H1 (cell line): ENCODE measurements at regions not wholly inside any gene's neighbourhood (a gene's known extent, or its start where the extent isn't known, plus 50 kb on each side); places are given as distances from the start of the nearest gene placed in this dataset.

ENCODE experiments used
- CTCF ChIA-PET: fragments of 300-600 bp; sonication (Branson Sonifier 250); formaldehyde crosslinking; loops from one replicate; lab custom pipeline; 2021; ENCODE audit not compliant: partially characterized antibody; lab: Charles Lee
- POLR2A ChIA-PET: fragments of 300-600 bp; sonication (Branson Sonifier 250); formaldehyde crosslinking; loops from one replicate; lab custom pipeline; 2021; ENCODE audit warnings: inconsistent platforms; ENCODE audit not compliant: partially characterized antibody; lab: Charles Lee
- DNase-seq, 2 experiments: peaks; one replicate each; pipeline versions ENCODE4 v3.0.0 to v3.0.0-alpha.2; 2010 to 2022; ENCODE audit warnings: low spot score in 2 of 2, low read depth in 1 of 2, mixed read lengths in 1 of 2
- FAIRE-seq: peaks from 2 replicates; lab custom pipeline; 2011; peaks lifted over from hg19 to GRCh38; lab: Jason Lieb, UNC
- H2AFZ ChIP-seq: 2 replicates; pipeline ENCODE4 v1.8.1; 2012; ENCODE audit warnings: low read length, inconsistent platforms
- H2AK5ac ChIP-seq: 2 replicates; pipeline ENCODE4 v1.6.1; 2013; ENCODE audit warnings: low read depth, low read length
- H2BK120ac ChIP-seq: replicated peaks from 2 replicates; pipeline ENCODE3; 2013; ENCODE audit warnings: low read depth, low read length, inconsistent platforms
- H2BK12ac ChIP-seq: 2 replicates; pipeline ENCODE4 v1.6.1; 2013; ENCODE audit warnings: low read depth, low read length
- H2BK15ac ChIP-seq: 2 replicates; pipeline ENCODE4 v1.6.1; 2013; ENCODE audit warnings: low read length
- H2BK20ac ChIP-seq: 2 replicates; pipeline ENCODE4 v1.6.1; 2013; ENCODE audit warnings: low read length
- H2BK5ac ChIP-seq: 2 replicates; pipeline ENCODE4 v1.6.1; 2013; ENCODE audit warnings: low read depth, low read length
- H3K14ac ChIP-seq: 2 replicates; pipeline ENCODE4 v1.6.1; 2013; ENCODE audit warnings: inconsistent platforms; ENCODE audit not compliant: insufficient read length
- H3K18ac ChIP-seq: 2 replicates; pipeline ENCODE4 v1.6.1; 2013; ENCODE audit warnings: low read length; ENCODE audit errors: extremely low read depth
- H3K23ac ChIP-seq: 2 replicates; pipeline ENCODE4 v1.6.1; 2013; ENCODE audit warnings: inconsistent platforms; ENCODE audit not compliant: insufficient read length
- H3K23me2 ChIP-seq: 2 replicates; pipeline ENCODE4 v1.6.1; 2013; ENCODE audit warnings: low read depth, low read length
- H3K27ac ChIP-seq: 2 replicates; pipeline ENCODE4 v1.6.1; 2011; ENCODE audit warnings: low read depth, low read length, inconsistent platforms
- H3K27me3 ChIP-seq, 4 experiments: replicated peaks in 1 of 4; 1 replicate in 1 of 4; 2 replicates in 3 of 4; pipeline versions ENCODE4 v1.6.1 to v1.8.1; 2011 to 2013; ENCODE audit warnings: low read length in 3 of 4, mild to moderate bottlenecking in 3 of 4, inconsistent platforms in 2 of 4, mixed read lengths in 2 of 4, moderate library complexity in 1 of 4; ENCODE audit not compliant: control insufficient read depth in 3 of 4, insufficient read depth in 3 of 4; ENCODE audit errors: extremely low read depth in 1 of 4
- H3K36me3 ChIP-seq, 4 experiments: 2 replicates each; pipeline versions ENCODE4 v1.6.1 to v1.8.1; 2011 to 2013; ENCODE audit warnings: mild to moderate bottlenecking in 4 of 4, low read length in 3 of 4, moderate library complexity in 2 of 4, control low read depth in 1 of 4, inconsistent platforms in 1 of 4; ENCODE audit not compliant: insufficient read depth in 4 of 4, control insufficient read depth in 2 of 4
- H3K4ac ChIP-seq: replicated peaks from 2 replicates; pipeline ENCODE3; 2013; ENCODE audit warnings: low read length, low read depth, mixed read lengths, inconsistent platforms; ENCODE audit not compliant: insufficient read length
- H3K4me1 ChIP-seq, 4 experiments: replicated peaks in 1 of 4; 1 replicate in 1 of 4; 2 replicates in 3 of 4; pipeline versions ENCODE4 v1.6.1 to v1.8.1; 2011 to 2013; ENCODE audit warnings: low read length in 3 of 4, inconsistent platforms in 2 of 4, mixed read lengths in 1 of 4; ENCODE audit not compliant: insufficient read depth in 4 of 4, control insufficient read depth in 3 of 4
- H3K4me2 ChIP-seq, 2 experiments: 2 replicates each; pipeline versions ENCODE4 v1.6.1 to v1.8.1; 2011 to 2013; ENCODE audit warnings: low read depth in 2 of 2, low read length in 2 of 2, control low read depth in 1 of 2, inconsistent platforms in 1 of 2, mild to moderate bottlenecking in 1 of 2; ENCODE audit not compliant: insufficient read depth in 1 of 2
- H3K4me3 ChIP-seq, 4 experiments: fragments of 200-600, 300-600 bp in 1 of 4; sonication (generic), shearing (Covaris generic), sonication (Bioruptor Twin) in 1 of 4; 2 replicates each; pipeline versions ENCODE4 v1.5.1 to v1.8.1; 2011 to 2016; ENCODE audit warnings: low read length in 4 of 4, low read depth in 3 of 4, control low read depth in 2 of 4, inconsistent platforms in 2 of 4, mild to moderate bottlenecking in 2 of 4, mixed read lengths in 1 of 4, moderate library complexity in 1 of 4; ENCODE audit not compliant: insufficient read depth in 2 of 4; ENCODE audit errors: extremely low read depth in 1 of 4
- H3K56ac ChIP-seq: replicated peaks from 2 replicates; pipeline ENCODE3; 2013; ENCODE audit warnings: low read depth, mild to moderate bottlenecking, mixed read lengths, low read length, inconsistent platforms; ENCODE audit not compliant: insufficient read length
- H3K79me1 ChIP-seq: 2 replicates; pipeline ENCODE4 v1.6.1; 2013; ENCODE audit warnings: low read depth, low read length, control low read depth
- H3K79me2 ChIP-seq, 2 experiments: 2 replicates each; pipeline versions ENCODE4 v1.6.1 to v1.8.1; 2012 to 2013; ENCODE audit warnings: low read length in 2 of 2, mild to moderate bottlenecking in 2 of 2, inconsistent platforms in 1 of 2; ENCODE audit not compliant: insufficient read depth in 2 of 2, control insufficient read depth in 1 of 2
- H3K9ac ChIP-seq, 4 experiments: replicated peaks in 1 of 4; 1 replicate in 1 of 4; 2 replicates in 3 of 4; pipeline versions ENCODE4 v1.6.1 to v1.8.1; 2011 to 2013; ENCODE audit warnings: low read depth in 3 of 4, low read length in 3 of 4, control low read depth in 2 of 4, mild to moderate bottlenecking in 2 of 4, moderate library complexity in 2 of 4, inconsistent platforms in 1 of 4; ENCODE audit errors: extremely low read depth in 1 of 4
- H3K9me3 ChIP-seq, 2 experiments: 2 replicates each; pipeline versions ENCODE4 v1.6.1 to v1.8.1; 2012 to 2013; ENCODE audit warnings: mild to moderate bottlenecking in 2 of 2, moderate library complexity in 2 of 2, control low read depth in 1 of 2, inconsistent platforms in 1 of 2, low read depth in 1 of 2, low read length in 1 of 2, mixed read lengths in 1 of 2; ENCODE audit not compliant: insufficient read depth in 2 of 2
- H4K20me1 ChIP-seq, 2 experiments: replicated peaks in 1 of 2; 2 replicates each; pipeline versions ENCODE3 to v1.8.1; 2011 to 2013; ENCODE audit warnings: inconsistent platforms in 2 of 2, low read length in 2 of 2, mild to moderate bottlenecking in 1 of 2; ENCODE audit not compliant: insufficient read depth in 2 of 2, control insufficient read depth in 1 of 2
- H4K5ac ChIP-seq: 2 replicates; pipeline ENCODE4 v1.6.1; 2013; ENCODE audit warnings: low read length, low read depth, mixed read lengths, inconsistent platforms; ENCODE audit not compliant: insufficient read length
- H4K8ac ChIP-seq: 2 replicates; pipeline ENCODE4 v1.8.0; 2013; ENCODE audit warnings: mild to moderate bottlenecking, moderate library complexity, low read length, inconsistent platforms; ENCODE audit not compliant: insufficient read depth; ENCODE audit errors: extremely low read depth
- H4K91ac ChIP-seq: replicated peaks from 2 replicates; pipeline ENCODE3; 2013; ENCODE audit warnings: low read length, mixed read lengths, inconsistent platforms; ENCODE audit not compliant: insufficient read length
- BACH1 ChIP-seq: IDR thresholded peaks from 2 replicates; pipeline ENCODE4 v1.6.1; 2012; ENCODE audit warnings: low read length, improper control_type of control experiment
- BRCA1 ChIP-seq: IDR thresholded peaks from 2 replicates; pipeline ENCODE4 v1.6.1; 2012; ENCODE audit warnings: low read depth, low read length, improper control_type of control experiment
- CEBPB ChIP-seq: IDR thresholded peaks from 2 replicates; pipeline ENCODE4 v1.6.1; 2012; ENCODE audit warnings: low read depth, low read length
- CHD2 ChIP-seq: IDR thresholded peaks from 2 replicates; pipeline ENCODE4 v1.6.1; 2012; ENCODE audit warnings: low read length, improper control_type of control experiment
- EGR1 ChIP-seq: IDR thresholded peaks from 2 replicates; pipeline ENCODE4 v1.6.1; 2011; ENCODE audit warnings: low read depth, low read length, borderline replicate concordance
- MAFK ChIP-seq: IDR thresholded peaks from 2 replicates; pipeline ENCODE4 v1.6.1; 2012; ENCODE audit warnings: low read depth, mild to moderate bottlenecking, improper control_type of control experiment, low read length
- PHF8 ChIP-seq: fragments of 200-600 bp; sonication (generic); conservative IDR thresholded peaks from 2 replicates; pipeline ENCODE4 v1.7.1; 2012; ENCODE audit warnings: low read depth, mild to moderate bottlenecking, inconsistent platforms, low read length, moderate library complexity
- SP1 ChIP-seq: IDR thresholded peaks from 2 replicates; pipeline ENCODE4 v1.6.1; 2011; ENCODE audit warnings: low read depth, low read length
- SP2 ChIP-seq: IDR thresholded peaks from 2 replicates; pipeline ENCODE4 v1.6.1; 2012; ENCODE audit warnings: mild to moderate bottlenecking, low read length, inconsistent platforms
- WGBS, 2 experiments: shearing (Covaris generic) in 1 of 2; methylation state at CpG; one replicate each; pipeline versions ENCODE4 v1.1.6 to v1.1.7; 2013 to 2015; ENCODE audit warnings: low lambda C conversion rate in 2 of 2, mixed read lengths in 2 of 2, inconsistent platforms in 1 of 2, low coverage in 1 of 2, missing lambda C conversion rate in 1 of 2; ENCODE audit not compliant: insufficient replicate concordance in 2 of 2, insufficient coverage in 1 of 2, insufficient read length in 1 of 2; ENCODE audit errors: extremely low coverage in 1 of 2, missing lambda C conversion rate in 1 of 2; 5-methylcytosine and 5-hydroxymethylcytosine counted together
- TF ChIP-seq, protein P1 (sequence below): IDR thresholded peaks from 2 replicates; pipeline ENCODE4 v1.6.1; 2012; ENCODE audit warnings: inconsistent platforms

DNA sequence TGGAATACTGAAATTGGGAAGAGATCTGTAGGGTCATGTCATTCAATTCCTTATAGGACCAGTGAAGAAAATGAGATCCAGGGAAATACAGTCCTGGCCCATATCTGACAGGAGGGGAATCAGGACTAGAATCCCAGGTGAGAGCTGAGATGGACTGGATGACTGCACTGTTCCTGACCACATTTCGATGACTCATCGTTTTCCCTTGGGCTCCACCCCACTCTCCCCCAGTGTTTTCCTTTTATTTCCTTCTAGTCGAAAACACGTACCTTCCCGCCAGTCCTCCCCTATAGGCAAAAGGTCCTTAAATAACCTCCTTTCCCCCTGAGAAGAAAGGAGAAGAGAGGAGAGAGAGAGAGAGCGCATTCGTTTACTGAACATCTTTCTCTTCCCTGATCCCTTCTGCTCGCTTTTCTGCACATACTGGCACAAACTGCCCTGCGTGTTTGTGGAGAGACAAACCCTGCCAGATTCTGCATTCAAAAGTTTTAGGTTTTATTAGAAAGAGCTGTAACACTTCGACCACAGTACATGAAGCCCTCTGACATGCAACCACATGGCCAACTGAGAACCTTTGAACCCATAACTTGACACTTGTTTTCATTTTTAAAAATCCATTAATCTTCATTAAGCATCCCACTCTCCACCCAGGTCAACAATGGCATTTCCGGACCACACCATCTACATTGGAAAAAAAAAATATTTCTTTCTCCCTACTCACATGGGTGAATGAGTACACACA is 565.7 kb downstream of the METTL15 start:
- H3K56ac ChIP-seq = no peak overlapping the region
- no peak overlapping the region for H2BK120ac ChIP-seq
- H4K8ac ChIP-seq = no peak overlapping the region
- no peak overlapping the region for H2BK15ac ChIP-seq
- no peak overlapping the region for H4K5ac ChIP-seq
- no peaks in the 10 kb centered on the region for H4K20me1 ChIP-seq
- no peak overlapping the region for H3K14ac ChIP-seq
- H4K91ac ChIP-seq = no peak overlapping the region
- ChIA-PET POLR2A (interaction anchor here (0.7 kb wide), 1 partner anchor 525 kb away, joined by 3 read pairs; no protein-coding TSS in a partner anchor), CTCF (interaction anchor here (0.7 to 1.8 kb wide), 23 partner anchors 10 to 974 kb away, joined by 3 to 7 read pairs (median 3); no protein-coding TSS in a partner anchor)
- no peak overlapping the region for H3K9ac ChIP-seq
- no peak overlapping the region for H3K4me2 ChIP-seq
- H3K4me1 ChIP-seq = no peaks in the 10 kb centered on the region
- DNase-seq (no peak), FAIRE-seq (no peak)
- peak; percentile 70; the same call in 1 of the 2 replicates for TF ChIP-seq BACH1
- no peak for TF ChIP-seq SP1
- no peak for TF ChIP-seq SP2
- TF ChIP-seq CEBPB = no peak
- TF ChIP-seq EGR1 = no peak
- TF ChIP-seq, protein P1, sequence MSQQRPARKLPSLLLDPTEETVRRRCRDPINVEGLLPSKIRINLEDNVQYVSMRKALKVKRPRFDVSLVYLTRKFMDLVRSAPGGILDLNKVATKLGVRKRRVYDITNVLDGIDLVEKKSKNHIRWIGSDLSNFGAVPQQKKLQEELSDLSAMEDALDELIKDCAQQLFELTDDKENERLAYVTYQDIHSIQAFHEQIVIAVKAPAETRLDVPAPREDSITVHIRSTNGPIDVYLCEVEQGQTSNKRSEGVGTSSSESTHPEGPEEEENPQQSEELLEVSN = no peak
- peak; percentile 98 for TF ChIP-seq MAFK
- no peak for TF ChIP-seq CHD2
- TF ChIP-seq PHF8 = no peak
- no peak for TF ChIP-seq BRCA1
- peak overlapping the region; percentile 75; the same call in 1 of the 2 replicates for H2AFZ ChIP-seq
- no peak overlapping the region for H2BK5ac ChIP-seq
- H2BK20ac ChIP-seq = no peak overlapping the region
- H3K36me3 ChIP-seq = no peaks in the 10 kb centered on the region
- no peaks in the 10 kb centered on the region for H3K9me3 ChIP-seq
- H3K79me2 ChIP-seq = no peaks in the 10 kb centered on the region
- no peak overlapping the region for H3K4me3 ChIP-seq
- H2BK12ac ChIP-seq = no peak overlapping the region
- H3K79me1 ChIP-seq = no peaks in the 10 kb centered on the region
- H3K27ac ChIP-seq = no peak overlapping the region
- no peak overlapping the region for H3K4ac ChIP-seq
- H3K18ac ChIP-seq = no peak overlapping the region
- WGBS, 2 experiments = 82% methylated on average over 10 of the region's 11 CpGs; no CpG with 5 or more reads in 1 of the 2 experiments
- no peak overlapping the region for H3K23ac ChIP-seq
- no peaks in the 10 kb centered on the region for H3K27me3 ChIP-seq
- no peaks in the 10 kb centered on the region for H3K23me2 ChIP-seq
- H2AK5ac ChIP-seq = no peak overlapping the region
